ENCODE measurements at regions not wholly inside any gene's neighbourhood (a gene's known extent, or its start where the extent isn't known, plus 50 kb on each side); places are given as distances from the start of the nearest gene placed in this dataset.
"Not testable (repeated sequence)": the region's sequence is repeated elsewhere in the genome, so short reads cannot be mapped to it uniquely, and the experiment has no call there.

DNA sequence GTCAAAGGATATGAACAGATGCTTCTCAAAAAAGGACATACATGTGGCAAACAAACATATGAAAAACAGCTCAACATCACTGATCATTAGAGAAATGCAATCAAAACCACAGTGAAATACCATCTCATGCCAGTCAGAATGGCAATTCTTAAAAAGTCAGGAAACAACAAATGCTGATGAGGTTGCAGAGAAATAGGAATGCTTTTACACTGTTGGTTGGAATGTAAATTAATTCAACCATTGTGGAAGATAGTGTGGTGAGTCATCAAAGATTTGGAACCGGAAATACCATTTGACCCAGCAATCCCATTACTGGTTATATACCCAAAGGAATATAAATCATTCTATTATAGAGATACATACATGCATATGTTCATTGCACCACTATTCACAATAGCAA lies 98.7 kb upstream of the PPP1R9A start:
- dilution Hi-C loops (cut with MboI; ENCODE audit: extremely low pct_ligation_motif_present, low sequenced_read_pairs); H3K4me2 ChIP-seq (ENCODE audit: insufficient read depth, low read length); H3K27me3 ChIP-seq (ENCODE audit: control insufficient read depth in 2 of 2, insufficient read depth in 2 of 2, low read length in 2 of 2); H3K9ac ChIP-seq (replicated peaks; ENCODE audit: extremely low read depth, insufficient read depth, low read length); H3K79me2 ChIP-seq (ENCODE audit: control insufficient read depth, insufficient read depth, low read length); DNase-seq (ENCODE audit: low read depth, low spot score); FAIRE-seq; H3K36me3 ChIP-seq (ENCODE audit: control insufficient read depth in 2 of 2, extremely low read depth in 1 of 2, insufficient read depth in 2 of 2, low read length in 2 of 2); H4K20me1 ChIP-seq (replicated peaks; ENCODE audit: control insufficient read depth, extremely low read depth, insufficient read depth, low read length); POLR2A ChIA-PET; CTCF ChIA-PET; H3K9me3 ChIP-seq (replicated peaks; ENCODE audit: control insufficient read depth, insufficient read depth, low read length); H3K4me1 ChIP-seq (ENCODE audit: control insufficient read depth, extremely low read depth, insufficient read depth, low read length); H2AFZ ChIP-seq (ENCODE audit: low read depth, low read length); intact Hi-C loops (cut with micrococcal nuclease); H3K9me1 ChIP-seq (replicated peaks; ENCODE audit: control insufficient read depth, extremely low read depth, insufficient read depth, low read length); BruUV-seq (replicated peaks); H3K4me3 ChIP-seq (replicated peaks in 1 of 3; ENCODE audit: insufficient read depth in 1 of 3, low read depth in 1 of 3, low read length in 3 of 3); H3K27ac ChIP-seq (ENCODE audit: insufficient read depth, low read depth, low read length): not testable (repeated sequence)
- TF ChIP-seq FOS (IDR thresholded peaks at IDR 0.05; ENCODE audit: borderline replicate concordance, insufficient read depth, low read length), result peak; percentile 6

DNA sequence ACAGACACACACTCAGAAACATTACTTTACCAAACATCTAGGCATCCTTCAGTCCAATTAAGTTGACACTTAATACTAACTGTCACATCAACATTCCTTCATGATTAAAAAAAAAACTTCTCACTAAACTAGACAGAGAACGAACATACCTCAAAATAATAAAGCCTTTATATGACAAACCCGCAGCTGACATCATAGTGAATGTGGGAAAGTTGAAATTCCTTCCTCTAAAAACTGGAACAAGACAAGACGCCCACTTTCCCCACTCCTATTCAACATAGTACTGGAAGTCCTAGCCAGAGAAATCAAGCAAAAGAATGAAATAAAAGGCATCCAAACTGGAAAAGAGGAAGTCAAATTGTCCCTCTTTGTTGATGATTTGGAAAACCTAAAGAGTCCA lies 96.9 kb upstream of the PPP1R9A start:
- intact Hi-C loops (cut with micrococcal nuclease), result loop anchor here (10.0 kb wide), 1 partner anchor 346 kb away; no protein-coding TSS in a partner anchor
- no peaks in the 10 kb centered on the region for H3K9me3 ChIP-seq (replicated peaks; ENCODE audit: control insufficient read depth, insufficient read depth, low read length)
- dilution Hi-C loops (cut with MboI; ENCODE audit: extremely low pct_ligation_motif_present, low sequenced_read_pairs), result no loop called here
- H4K20me1 ChIP-seq (replicated peaks; ENCODE audit: control insufficient read depth, extremely low read depth, insufficient read depth, low read length), result no peaks in the 10 kb centered on the region
- TF ChIP-seq JUN (IDR thresholded peaks at IDR 0.05; ENCODE audit: borderline replicate concordance, insufficient read depth, insufficient read length, low read depth), result no peak
- TF ChIP-seq POLR2AphosphoS5 (IDR thresholded peaks at IDR 0.05; ENCODE audit: insufficient read depth, low read depth, low read length), result no peak
- no peak for TF ChIP-seq POLR2A (IDR thresholded peaks at IDR 0.05; ENCODE audit: low read depth, low read length)
- TF ChIP-seq EZH2 (IDR thresholded peaks at IDR 0.05; ENCODE audit: borderline replicate concordance, low read depth, low read length, severe bottlenecking), result no peak
- ChIA-PET CTCF (no interaction called here), POLR2A (no interaction called here)
- no TSS peak for BruUV-seq (replicated peaks)
- H3K4me2 ChIP-seq (ENCODE audit: insufficient read depth, low read length), result no peak overlapping the region
- no peaks in the 10 kb centered on the region for H3K27me3 ChIP-seq (ENCODE audit: control insufficient read depth in 2 of 2, insufficient read depth in 2 of 2, low read length in 2 of 2)
- DNase-seq (ENCODE audit: low read depth, low spot score) (no peak), FAIRE-seq (no peak)
- no peaks in the 10 kb centered on the region for H3K36me3 ChIP-seq (ENCODE audit: control insufficient read depth in 2 of 2, extremely low read depth in 1 of 2, insufficient read depth in 2 of 2, low read length in 2 of 2)
- H3K4me3 ChIP-seq (replicated peaks in 1 of 3; ENCODE audit: insufficient read depth in 1 of 3, low read depth in 1 of 3, low read length in 3 of 3), result no peak overlapping the region
- no peaks in the 10 kb centered on the region for H3K4me1 ChIP-seq (ENCODE audit: control insufficient read depth, extremely low read depth, insufficient read depth, low read length)
- no peaks in the 10 kb centered on the region for H3K79me2 ChIP-seq (ENCODE audit: control insufficient read depth, insufficient read depth, low read length)
- no peak overlapping the region for H3K27ac ChIP-seq (ENCODE audit: insufficient read depth, low read depth, low read length)
- H2AFZ ChIP-seq (ENCODE audit: low read depth, low read length), result no peak overlapping the region
- no peak overlapping the region for H3K9ac ChIP-seq (replicated peaks; ENCODE audit: extremely low read depth, insufficient read depth, low read length)
- no peaks in the 10 kb centered on the region for H3K9me1 ChIP-seq (replicated peaks; ENCODE audit: control insufficient read depth, extremely low read depth, insufficient read depth, low read length)
